ENCODE measurements at regions not wholly inside any gene's neighbourhood (a gene's known extent, or its start where the extent isn't known, plus 50 kb on each side); places are given as distances from the start of the nearest gene placed in this dataset.

GRCh38 chr17:73984941-73985340 is 218.5 kb upstream of the RPL38 start:
- ATAC-seq (no peak), DNase-seq (ENCODE audit: low read depth, low spot score) (no peak)
- intact Hi-C loops (cut with micrococcal nuclease), result no loop called here
- Histone ChIP-seq H3K9me2 (ENCODE audit: insufficient read depth) (no peaks in the 10 kb centered on the region), H3K9me3 (ENCODE audit: control insufficient read depth in 1 of 2, insufficient read depth in 1 of 2, low read depth in 1 of 2, low read length in 2 of 2) (no peaks in the 10 kb centered on the region), H3K27ac (ENCODE audit: low read depth, low read length) (no peak overlapping the region), H2AFZ (ENCODE audit: low read depth, low read length, poor library complexity, severe bottlenecking) (no peak overlapping the region), H3K79me2 (ENCODE audit: insufficient read depth, low read length) (no peaks in the 10 kb centered on the region), H3K9ac (ENCODE audit: low read length) (no peak overlapping the region), H4K20me1 (ENCODE audit: insufficient read depth) (no peaks in the 10 kb centered on the region), H3K4me3 (replicated peaks in 1 of 2; ENCODE audit: low read depth in 1 of 2, low read length in 2 of 2) (no peak overlapping the region), H3K4me1 (ENCODE audit: control insufficient read depth in 1 of 2, insufficient read depth in 2 of 2, low read length in 2 of 2) (no peaks in the 10 kb centered on the region), H3K4me2 (ENCODE audit: low read length) (no peak overlapping the region), H3K27me3 (ENCODE audit: insufficient read depth, low read length) (peaks cover 28% of the 10 kb centered on the region; the same call in 1 of the 2 replicates), H3K36me3 (ENCODE audit: control insufficient read depth in 1 of 2, insufficient read depth in 2 of 2, low read length in 2 of 2) (no peaks in the 10 kb centered on the region)
- ChIA-PET CTCF (no interaction called here), RAD21 (ENCODE audit: low non-redundant PET in 1 of 2, low total read pairs in 2 of 2, uncharacterized antibody in 2 of 2, unreplicated experiment in 2 of 2) (no interaction called here), POLR2A (no interaction called here)
- TF ChIP-seq EGR1 (IDR thresholded peaks at IDR 0.05; ENCODE audit: low read depth), result no peak
- TF ChIP-seq, protein P1, sequence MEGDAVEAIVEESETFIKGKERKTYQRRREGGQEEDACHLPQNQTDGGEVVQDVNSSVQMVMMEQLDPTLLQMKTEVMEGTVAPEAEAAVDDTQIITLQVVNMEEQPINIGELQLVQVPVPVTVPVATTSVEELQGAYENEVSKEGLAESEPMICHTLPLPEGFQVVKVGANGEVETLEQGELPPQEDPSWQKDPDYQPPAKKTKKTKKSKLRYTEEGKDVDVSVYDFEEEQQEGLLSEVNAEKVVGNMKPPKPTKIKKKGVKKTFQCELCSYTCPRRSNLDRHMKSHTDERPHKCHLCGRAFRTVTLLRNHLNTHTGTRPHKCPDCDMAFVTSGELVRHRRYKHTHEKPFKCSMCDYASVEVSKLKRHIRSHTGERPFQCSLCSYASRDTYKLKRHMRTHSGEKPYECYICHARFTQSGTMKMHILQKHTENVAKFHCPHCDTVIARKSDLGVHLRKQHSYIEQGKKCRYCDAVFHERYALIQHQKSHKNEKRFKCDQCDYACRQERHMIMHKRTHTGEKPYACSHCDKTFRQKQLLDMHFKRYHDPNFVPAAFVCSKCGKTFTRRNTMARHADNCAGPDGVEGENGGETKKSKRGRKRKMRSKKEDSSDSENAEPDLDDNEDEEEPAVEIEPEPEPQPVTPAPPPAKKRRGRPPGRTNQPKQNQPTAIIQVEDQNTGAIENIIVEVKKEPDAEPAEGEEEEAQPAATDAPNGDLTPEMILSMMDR (IDR thresholded peaks at IDR 0.05 in 2 of 3, conservative IDR thresholded peaks at IDR 0.05 in 1 of 3; ENCODE audit: borderline replicate concordance in 1 of 3, insufficient read depth in 1 of 3, low read depth in 2 of 3, low read length in 2 of 3), result no peak
- TF ChIP-seq TCF7L2 (IDR thresholded peaks at IDR 0.05; ENCODE audit: borderline replicate concordance, extremely low read depth, insufficient read depth, insufficient read length), result no peak
- TF ChIP-seq ELF1 (IDR thresholded peaks at IDR 0.05; ENCODE audit: borderline replicate concordance, low read depth), result no peak
- no peak for TF ChIP-seq YY1 (IDR thresholded peaks at IDR 0.05; ENCODE audit: extremely low read depth, insufficient replicate concordance, low read depth, low read length)
- no peak for TF ChIP-seq SIN3A (IDR thresholded peaks at IDR 0.05; ENCODE audit: low read depth)
- TF ChIP-seq FOSL1 (IDR thresholded peaks at IDR 0.05; ENCODE audit: low read depth), result no peak
- TF ChIP-seq POLR2AphosphoS5 (IDR thresholded peaks at IDR 0.05; ENCODE audit: low read depth, low read length), result no peak
- TF ChIP-seq JUND (IDR thresholded peaks at IDR 0.05), result no peak
- TF ChIP-seq, protein P2, sequence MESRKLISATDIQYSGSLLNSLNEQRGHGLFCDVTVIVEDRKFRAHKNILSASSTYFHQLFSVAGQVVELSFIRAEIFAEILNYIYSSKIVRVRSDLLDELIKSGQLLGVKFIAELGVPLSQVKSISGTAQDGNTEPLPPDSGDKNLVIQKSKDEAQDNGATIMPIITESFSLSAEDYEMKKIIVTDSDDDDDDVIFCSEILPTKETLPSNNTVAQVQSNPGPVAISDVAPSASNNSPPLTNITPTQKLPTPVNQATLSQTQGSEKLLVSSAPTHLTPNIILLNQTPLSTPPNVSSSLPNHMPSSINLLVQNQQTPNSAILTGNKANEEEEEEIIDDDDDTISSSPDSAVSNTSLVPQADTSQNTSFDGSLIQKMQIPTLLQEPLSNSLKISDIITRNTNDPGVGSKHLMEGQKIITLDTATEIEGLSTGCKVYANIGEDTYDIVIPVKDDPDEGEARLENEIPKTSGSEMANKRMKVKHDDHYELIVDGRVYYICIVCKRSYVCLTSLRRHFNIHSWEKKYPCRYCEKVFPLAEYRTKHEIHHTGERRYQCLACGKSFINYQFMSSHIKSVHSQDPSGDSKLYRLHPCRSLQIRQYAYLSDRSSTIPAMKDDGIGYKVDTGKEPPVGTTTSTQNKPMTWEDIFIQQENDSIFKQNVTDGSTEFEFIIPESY (IDR thresholded peaks at IDR 0.05; ENCODE audit: extremely low read depth, insufficient replicate concordance, low read length), result no peak
- no peak for TF ChIP-seq ZFX (IDR thresholded peaks at IDR 0.05)
- TF ChIP-seq, protein P3, sequence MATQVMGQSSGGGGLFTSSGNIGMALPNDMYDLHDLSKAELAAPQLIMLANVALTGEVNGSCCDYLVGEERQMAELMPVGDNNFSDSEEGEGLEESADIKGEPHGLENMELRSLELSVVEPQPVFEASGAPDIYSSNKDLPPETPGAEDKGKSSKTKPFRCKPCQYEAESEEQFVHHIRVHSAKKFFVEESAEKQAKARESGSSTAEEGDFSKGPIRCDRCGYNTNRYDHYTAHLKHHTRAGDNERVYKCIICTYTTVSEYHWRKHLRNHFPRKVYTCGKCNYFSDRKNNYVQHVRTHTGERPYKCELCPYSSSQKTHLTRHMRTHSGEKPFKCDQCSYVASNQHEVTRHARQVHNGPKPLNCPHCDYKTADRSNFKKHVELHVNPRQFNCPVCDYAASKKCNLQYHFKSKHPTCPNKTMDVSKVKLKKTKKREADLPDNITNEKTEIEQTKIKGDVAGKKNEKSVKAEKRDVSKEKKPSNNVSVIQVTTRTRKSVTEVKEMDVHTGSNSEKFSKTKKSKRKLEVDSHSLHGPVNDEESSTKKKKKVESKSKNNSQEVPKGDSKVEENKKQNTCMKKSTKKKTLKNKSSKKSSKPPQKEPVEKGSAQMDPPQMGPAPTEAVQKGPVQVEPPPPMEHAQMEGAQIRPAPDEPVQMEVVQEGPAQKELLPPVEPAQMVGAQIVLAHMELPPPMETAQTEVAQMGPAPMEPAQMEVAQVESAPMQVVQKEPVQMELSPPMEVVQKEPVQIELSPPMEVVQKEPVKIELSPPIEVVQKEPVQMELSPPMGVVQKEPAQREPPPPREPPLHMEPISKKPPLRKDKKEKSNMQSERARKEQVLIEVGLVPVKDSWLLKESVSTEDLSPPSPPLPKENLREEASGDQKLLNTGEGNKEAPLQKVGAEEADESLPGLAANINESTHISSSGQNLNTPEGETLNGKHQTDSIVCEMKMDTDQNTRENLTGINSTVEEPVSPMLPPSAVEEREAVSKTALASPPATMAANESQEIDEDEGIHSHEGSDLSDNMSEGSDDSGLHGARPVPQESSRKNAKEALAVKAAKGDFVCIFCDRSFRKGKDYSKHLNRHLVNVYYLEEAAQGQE (IDR thresholded peaks at IDR 0.05; ENCODE audit: low read depth), result no peak
- no TSS peak for BruUV-seq (replicated peaks)

All from HCT116 (cell line).